PFSK-1 (cell line): ENCODE measurements at regions not wholly inside any gene's neighbourhood (a gene's known extent, or its start where the extent isn't known, plus 50 kb on each side); places are given as distances from the start of the nearest gene placed in this dataset.

ENCODE experiments used
- FOXP2 ChIP-seq: optimal IDR thresholded peaks from 2 replicates; pipeline ENCODE3; 2011; ENCODE audit warnings: borderline replicate concordance, control low read depth, inconsistent platforms; ENCODE audit not compliant: insufficient read depth; ENCODE audit errors: extremely low read length, extremely low read depth
- POLR2AphosphoS5 ChIP-seq: IDR thresholded peaks from 2 replicates; pipeline ENCODE4 v1.6.1; 2012; ENCODE audit warnings: low read depth, mild to moderate bottlenecking, control low read depth, low read length, moderate library complexity
- REST ChIP-seq, 2 experiments: IDR thresholded peaks; 2 replicates each; pipeline versions ENCODE4 v1.6.1 to v1.8.0; 2011 to 2012; ENCODE audit warnings: low read depth in 2 of 2, low read length in 2 of 2, control low read depth in 1 of 2, inconsistent platforms in 1 of 2, mild to moderate bottlenecking in 1 of 2, moderate library complexity in 1 of 2; ENCODE audit not compliant: insufficient read depth in 1 of 2
- SIN3A ChIP-seq: IDR thresholded peaks from 2 replicates; pipeline ENCODE4 v1.6.1; 2012; ENCODE audit warnings: mild to moderate bottlenecking, low read length, moderate library complexity, borderline replicate concordance; ENCODE audit not compliant: insufficient read depth
- TAF1 ChIP-seq: IDR thresholded peaks from 2 replicates; pipeline ENCODE4 v1.6.1; 2012; ENCODE audit warnings: low read length, control low read depth, borderline replicate concordance; ENCODE audit not compliant: insufficient read depth

GRCh38 chr6:165872311-165872710, 209.3 kb upstream of the PDE10A start:
- TF ChIP-seq TAF1 (no peak), POLR2AphosphoS5 (no peak; the same call in 1 of the 2 replicates), SIN3A (no peak), REST (IDR thresholded peaks at IDR 0.05; ENCODE audit: insufficient read depth in 1 of 2, low read depth in 2 of 2, low read length in 2 of 2) (no peak)

DNA sequence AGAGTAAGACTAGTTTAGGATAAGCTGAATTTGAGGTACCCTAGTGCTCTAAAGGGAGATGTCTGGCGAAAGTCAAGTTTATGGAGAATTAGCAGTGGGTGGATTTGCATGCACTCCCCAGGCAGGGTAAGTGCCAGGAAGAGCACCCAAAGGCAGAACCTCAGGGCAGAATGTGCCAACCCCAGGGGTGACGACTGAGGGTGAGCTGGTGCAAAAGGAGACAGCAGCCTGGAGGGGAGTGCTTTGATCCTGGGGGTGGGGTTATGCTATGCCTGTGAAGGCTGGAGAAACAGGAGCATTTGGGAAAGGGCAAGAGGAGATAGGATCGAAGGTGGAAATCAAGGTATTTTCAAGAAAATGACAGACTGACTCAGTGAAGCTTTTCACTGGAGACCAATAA, 208.5 kb upstream of the PDE10A start:
- no peak for TF ChIP-seq TAF1
- TF ChIP-seq REST (IDR thresholded peaks at IDR 0.05; ENCODE audit: insufficient read depth in 1 of 2, low read depth in 2 of 2, low read length in 2 of 2): no peak
- TF ChIP-seq FOXP2: no peak
- TF ChIP-seq SIN3A: no peak
- TF ChIP-seq POLR2AphosphoS5: no peak

- TF ChIP-seq FOXP2: no peak
These were observed 206.5 kb upstream of the PDE10A start for GRCh38 chr6:165869526-165869925.

DNA sequence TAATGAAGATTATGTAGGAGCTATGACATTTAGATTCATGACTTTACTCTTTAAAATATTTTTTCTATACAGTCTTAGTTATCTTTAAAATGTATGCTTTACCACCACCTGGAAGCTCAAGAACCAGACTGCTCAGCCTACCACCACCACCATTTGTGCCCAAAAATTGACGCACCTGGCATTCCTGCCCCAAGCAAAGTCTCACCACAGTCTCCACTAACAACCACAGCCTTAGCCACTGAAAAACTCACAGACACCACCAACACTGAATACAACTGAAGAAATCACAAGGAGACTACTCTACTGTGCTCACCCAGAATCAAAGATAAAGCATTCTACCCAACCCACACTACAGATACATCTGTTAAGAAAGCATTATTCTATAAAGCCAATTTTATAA, 201.9 kb upstream of the PDE10A start:
- no peak for TF ChIP-seq POLR2AphosphoS5
- no peak for TF ChIP-seq FOXP2
- TF ChIP-seq TAF1: no peak
- no peak for TF ChIP-seq REST (IDR thresholded peaks at IDR 0.05; ENCODE audit: insufficient read depth in 1 of 2, low read depth in 2 of 2, low read length in 2 of 2)
- no peak for TF ChIP-seq SIN3A

- TF ChIP-seq FOXP2 (no peak), TAF1 (no peak), POLR2AphosphoS5 (no peak), SIN3A (no peak), REST (IDR thresholded peaks at IDR 0.05; ENCODE audit: insufficient read depth in 1 of 2, low read depth in 2 of 2, low read length in 2 of 2) (no peak)
These were observed 201.2 kb upstream of the PDE10A start for GRCh38 chr6:165864218-165864617.
